ENCODE measurements at regions not wholly inside any gene's neighbourhood (a gene's known extent, or its start where the extent isn't known, plus 50 kb on each side); places are given as distances from the start of the nearest gene placed in this dataset.

- H3K27me3 ChIP-seq (replicated peaks; ENCODE audit: control insufficient read depth, insufficient read depth, low read length), result no peaks in the 10 kb centered on the region
- H3K4me3 ChIP-seq (ENCODE audit: low read length), result no peak overlapping the region
- no peak overlapping the region for H3K9ac ChIP-seq (ENCODE audit: low read length)
- no peaks in the 10 kb centered on the region for H3K9me3 ChIP-seq (ENCODE audit: control insufficient read depth, low read length)
- no peaks in the 10 kb centered on the region for H3K36me3 ChIP-seq (ENCODE audit: control insufficient read depth, insufficient read depth, low read length, severe bottlenecking)
- DNase-seq (ENCODE audit: low read depth), result no peak
- peaks cover 12% of the 10 kb centered on the region for H3K4me1 ChIP-seq (ENCODE audit: control insufficient read depth, insufficient read depth, low read length)
These were observed 57.2 kb upstream of the TGM3 start for GRCh38 chr20:2238601-2239000.

- no peaks in the 10 kb centered on the region for H3K27me3 ChIP-seq (replicated peaks; ENCODE audit: control insufficient read depth, insufficient read depth, low read length)
- H3K36me3 ChIP-seq (ENCODE audit: control insufficient read depth, insufficient read depth, low read length, severe bottlenecking), result no peaks in the 10 kb centered on the region
- peaks cover 15% of the 10 kb centered on the region for H3K4me1 ChIP-seq (ENCODE audit: control insufficient read depth, insufficient read depth, low read length)
- H3K9ac ChIP-seq (ENCODE audit: low read length), result no peak overlapping the region
- no peak overlapping the region for H3K4me3 ChIP-seq (ENCODE audit: low read length)
- no peaks in the 10 kb centered on the region for H3K9me3 ChIP-seq (ENCODE audit: control insufficient read depth, low read length)
- no peak for DNase-seq (ENCODE audit: low read depth)
These were observed 55.0 kb upstream of the TGM3 start for GRCh38 chr20:2240835-2241234.

GRCh38 chr20:2242678-2243077, 53.1 kb upstream of the TGM3 start:
- Histone ChIP-seq H3K36me3 (ENCODE audit: control insufficient read depth, insufficient read depth, low read length, severe bottlenecking) (no peaks in the 10 kb centered on the region), H3K4me3 (ENCODE audit: low read length) (no peak overlapping the region), H3K4me1 (ENCODE audit: control insufficient read depth, insufficient read depth, low read length) (peaks cover 9% of the 10 kb centered on the region), H3K9me3 (ENCODE audit: control insufficient read depth, low read length) (no peaks in the 10 kb centered on the region), H3K27me3 (replicated peaks; ENCODE audit: control insufficient read depth, insufficient read depth, low read length) (peaks cover under 1% of the 10 kb centered on the region), H3K9ac (ENCODE audit: low read length) (no peak overlapping the region)
- no peak for DNase-seq (ENCODE audit: low read depth)

GRCh38 chr20:2244523-2244922, 51.3 kb upstream of the TGM3 start:
- Histone ChIP-seq H3K27me3 (replicated peaks; ENCODE audit: control insufficient read depth, insufficient read depth, low read length) (peaks cover 5% of the 10 kb centered on the region), H3K9me3 (ENCODE audit: control insufficient read depth, low read length) (no peaks in the 10 kb centered on the region), H3K9ac (ENCODE audit: low read length) (no peak overlapping the region), H3K4me3 (ENCODE audit: low read length) (no peak overlapping the region), H3K36me3 (ENCODE audit: control insufficient read depth, insufficient read depth, low read length, severe bottlenecking) (no peaks in the 10 kb centered on the region), H3K4me1 (ENCODE audit: control insufficient read depth, insufficient read depth, low read length) (peaks cover 8% of the 10 kb centered on the region)
- no peak for DNase-seq (ENCODE audit: low read depth)

GRCh38 chr20:2244993-2245392, 50.8 kb upstream of the TGM3 start:
- Histone ChIP-seq H3K36me3 (ENCODE audit: control insufficient read depth, insufficient read depth, low read length, severe bottlenecking) (no peaks in the 10 kb centered on the region), H3K9ac (ENCODE audit: low read length) (no peak overlapping the region), H3K9me3 (ENCODE audit: control insufficient read depth, low read length) (no peaks in the 10 kb centered on the region), H3K4me3 (ENCODE audit: low read length) (no peak overlapping the region), H3K4me1 (ENCODE audit: control insufficient read depth, insufficient read depth, low read length) (peaks cover 8% of the 10 kb centered on the region), H3K27me3 (replicated peaks; ENCODE audit: control insufficient read depth, insufficient read depth, low read length) (peaks cover 5% of the 10 kb centered on the region)
- no peak for DNase-seq (ENCODE audit: low read depth)

- no peaks in the 10 kb centered on the region for H3K36me3 ChIP-seq (ENCODE audit: control insufficient read depth, insufficient read depth, low read length, severe bottlenecking)
- H3K9ac ChIP-seq (ENCODE audit: low read length), result no peak overlapping the region
- H3K4me3 ChIP-seq (ENCODE audit: low read length), result no peak overlapping the region
- H3K9me3 ChIP-seq (ENCODE audit: control insufficient read depth, low read length), result no peaks in the 10 kb centered on the region
- peaks cover 5% of the 10 kb centered on the region for H3K27me3 ChIP-seq (replicated peaks; ENCODE audit: control insufficient read depth, insufficient read depth, low read length)
- DNase-seq (ENCODE audit: low read depth), result no peak
- H3K4me1 ChIP-seq (ENCODE audit: control insufficient read depth, insufficient read depth, low read length), result peaks cover 8% of the 10 kb centered on the region
These were observed 50.2 kb upstream of the TGM3 start for GRCh38 chr20:2245637-2246036.
